ENCODE measurements at regions not wholly inside any gene's neighbourhood (a gene's known extent, or its start where the extent isn't known, plus 50 kb on each side); places are given as distances from the start of the nearest gene placed in this dataset.

GRCh38 chr14:25522926-25523325 lies 473.0 kb upstream of the STXBP6 start:
- no peak for TF ChIP-seq CTCF (conservative IDR thresholded peaks at IDR 0.05 in 1 of 2, IDR thresholded peaks at IDR 0.05 in 1 of 2; ENCODE audit: low read depth in 1 of 2, low read length in 2 of 2)
- no peak for TF ChIP-seq EZH2 (IDR thresholded peaks at IDR 0.05; ENCODE audit: low read length, missing control alignments)
- Histone ChIP-seq H4K20me1 (ENCODE audit: control insufficient read depth, extremely low read depth, insufficient read depth, low read length) (no peaks in the 10 kb centered on the region), H3K4me2 (ENCODE audit: extremely low read depth, insufficient read depth, low read length) (no peak overlapping the region), H3K27me3 (ENCODE audit: control insufficient read depth, insufficient read depth, low read length) (no peaks in the 10 kb centered on the region), H3K4me3 (replicated peaks in 1 of 4; ENCODE audit: control extremely low read depth in 1 of 4, insufficient read depth in 1 of 4, low read depth in 3 of 4, low read length in 4 of 4) (no peak overlapping the region), H3K36me3 (ENCODE audit: control insufficient read depth, insufficient read depth, low read length) (no peaks in the 10 kb centered on the region), H2AFZ (ENCODE audit: low read length) (no peak overlapping the region), H3K79me2 (ENCODE audit: control insufficient read depth, insufficient read depth, low read length) (no peaks in the 10 kb centered on the region), H3K9ac (ENCODE audit: insufficient read depth, low read length) (no peak overlapping the region), H3K27ac (ENCODE audit: insufficient read depth, low read length) (no peak overlapping the region), H3K4me1 (ENCODE audit: control insufficient read depth, extremely low read depth, insufficient read depth, low read length) (no peaks in the 10 kb centered on the region), H3K9me3 (ENCODE audit: control insufficient read depth, insufficient read depth, low read depth, low read length) (no peaks in the 10 kb centered on the region)
- no peak for DNase-seq (ENCODE audit: low read depth in 2 of 2)

- Histone ChIP-seq H3K27me3 (ENCODE audit: control insufficient read depth, insufficient read depth, low read length) (no peaks in the 10 kb centered on the region), H3K4me3 (replicated peaks in 1 of 4; ENCODE audit: control extremely low read depth in 1 of 4, insufficient read depth in 1 of 4, low read depth in 3 of 4, low read length in 4 of 4) (no peak overlapping the region), H4K20me1 (ENCODE audit: control insufficient read depth, extremely low read depth, insufficient read depth, low read length) (no peaks in the 10 kb centered on the region), H3K9me3 (ENCODE audit: control insufficient read depth, insufficient read depth, low read depth, low read length) (no peaks in the 10 kb centered on the region), H3K4me1 (ENCODE audit: control insufficient read depth, extremely low read depth, insufficient read depth, low read length) (no peaks in the 10 kb centered on the region), H3K9ac (ENCODE audit: insufficient read depth, low read length) (no peak overlapping the region), H3K4me2 (ENCODE audit: extremely low read depth, insufficient read depth, low read length) (no peak overlapping the region), H2AFZ (ENCODE audit: low read length) (no peak overlapping the region), H3K79me2 (ENCODE audit: control insufficient read depth, insufficient read depth, low read length) (no peaks in the 10 kb centered on the region), H3K27ac (ENCODE audit: insufficient read depth, low read length) (no peak overlapping the region), H3K36me3 (ENCODE audit: control insufficient read depth, insufficient read depth, low read length) (no peaks in the 10 kb centered on the region)
- no peak for DNase-seq (ENCODE audit: low read depth in 2 of 2)
- no peak for TF ChIP-seq EZH2 (IDR thresholded peaks at IDR 0.05; ENCODE audit: low read length, missing control alignments)
- no peak for TF ChIP-seq CTCF (conservative IDR thresholded peaks at IDR 0.05 in 1 of 2, IDR thresholded peaks at IDR 0.05 in 1 of 2; ENCODE audit: low read depth in 1 of 2, low read length in 2 of 2)
These were observed 472.2 kb upstream of the STXBP6 start for GRCh38 chr14:25522116-25522515.

DNA sequence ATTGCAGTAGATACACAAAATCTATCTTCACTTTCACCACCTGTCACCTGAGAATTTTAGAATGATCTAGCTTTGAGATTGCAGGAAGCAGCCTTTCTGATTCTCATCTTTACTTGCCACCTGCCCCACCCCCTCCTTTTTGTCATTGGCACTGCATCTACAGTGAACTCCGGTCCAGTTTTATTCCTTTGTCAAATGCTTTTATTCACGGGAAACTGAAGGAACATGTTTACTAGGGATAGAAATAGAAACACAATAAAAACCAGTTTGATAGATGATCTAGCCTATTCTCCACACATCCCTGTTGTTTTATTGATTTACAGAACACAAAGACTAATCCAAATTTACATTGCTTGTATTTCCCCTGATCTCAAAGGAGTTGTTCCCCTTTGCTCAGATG lies 471.7 kb upstream of the STXBP6 start:
- no peak overlapping the region for H3K4me2 ChIP-seq (ENCODE audit: extremely low read depth, insufficient read depth, low read length)
- TF ChIP-seq CTCF (conservative IDR thresholded peaks at IDR 0.05 in 1 of 2, IDR thresholded peaks at IDR 0.05 in 1 of 2; ENCODE audit: low read depth in 1 of 2, low read length in 2 of 2) (no peak), EZH2 (IDR thresholded peaks at IDR 0.05; ENCODE audit: low read length, missing control alignments) (no peak)
- no peak overlapping the region for H3K4me3 ChIP-seq (replicated peaks in 1 of 4; ENCODE audit: control extremely low read depth in 1 of 4, insufficient read depth in 1 of 4, low read depth in 3 of 4, low read length in 4 of 4)
- H3K27ac ChIP-seq (ENCODE audit: insufficient read depth, low read length) = no peak overlapping the region
- H3K9me3 ChIP-seq (ENCODE audit: control insufficient read depth, insufficient read depth, low read depth, low read length) = no peaks in the 10 kb centered on the region
- no peaks in the 10 kb centered on the region for H3K27me3 ChIP-seq (ENCODE audit: control insufficient read depth, insufficient read depth, low read length)
- H3K9ac ChIP-seq (ENCODE audit: insufficient read depth, low read length) = no peak overlapping the region
- H4K20me1 ChIP-seq (ENCODE audit: control insufficient read depth, extremely low read depth, insufficient read depth, low read length) = no peaks in the 10 kb centered on the region
- H3K4me1 ChIP-seq (ENCODE audit: control insufficient read depth, extremely low read depth, insufficient read depth, low read length) = no peaks in the 10 kb centered on the region
- H3K79me2 ChIP-seq (ENCODE audit: control insufficient read depth, insufficient read depth, low read length) = no peaks in the 10 kb centered on the region
- no peaks in the 10 kb centered on the region for H3K36me3 ChIP-seq (ENCODE audit: control insufficient read depth, insufficient read depth, low read length)
- no peak for DNase-seq (ENCODE audit: low read depth in 2 of 2)
- H2AFZ ChIP-seq (ENCODE audit: low read length) = no peak overlapping the region

All from fibroblast of lung (primary cell).